Iris pigment epithelial cell (primary cell): ENCODE measurements at regions not wholly inside any gene's neighbourhood (a gene's known extent, or its start where the extent isn't known, plus 50 kb on each side); places are given as distances from the start of the nearest gene placed in this dataset.
A peak's percentile ranks its signal among the peaks of the same experiment; 100 is the strongest.
"Not testable (repeated sequence)": the region's sequence is repeated elsewhere in the genome, so short reads cannot be mapped to it uniquely, and the experiment has no call there.

ENCODE experiments used
- DNase-seq: peaks from one replicate; pipeline ENCODE4 v3.0.0-alpha.2; 2011; ENCODE audit warnings: low read depth

- no peak for DNase-seq
These were observed 229.3 kb downstream of the PCSK1 start for GRCh38 chr5:96203761-96204160.

GRCh38 chr5:96201503-96201902 is 231.5 kb downstream of the PCSK1 start:
- no peak for DNase-seq

DNA sequence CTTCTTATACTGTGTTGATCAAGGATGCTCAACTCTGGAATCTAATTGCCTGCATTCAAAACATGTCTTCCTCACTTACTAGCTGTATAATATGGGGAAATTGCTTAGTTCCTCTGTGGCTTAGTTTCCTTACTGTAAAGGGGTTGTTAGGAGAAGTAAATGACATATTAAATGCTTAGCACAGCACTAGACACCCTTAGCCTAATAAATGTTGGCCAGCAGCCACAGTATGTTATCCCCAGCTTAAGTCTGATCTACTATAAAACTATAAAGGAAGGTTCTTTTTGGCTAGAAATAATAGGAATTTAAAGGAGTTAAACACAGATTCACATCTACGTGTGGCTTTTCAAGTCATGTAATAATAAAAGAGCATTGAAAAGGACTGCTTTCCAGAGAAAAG is 232.4 kb downstream of the PCSK1 start:
- DNase-seq = no peak

GRCh38 chr5:96199713-96200183 is 233.3 kb downstream of the PCSK1 start:
- DNase-seq = no peak

DNA sequence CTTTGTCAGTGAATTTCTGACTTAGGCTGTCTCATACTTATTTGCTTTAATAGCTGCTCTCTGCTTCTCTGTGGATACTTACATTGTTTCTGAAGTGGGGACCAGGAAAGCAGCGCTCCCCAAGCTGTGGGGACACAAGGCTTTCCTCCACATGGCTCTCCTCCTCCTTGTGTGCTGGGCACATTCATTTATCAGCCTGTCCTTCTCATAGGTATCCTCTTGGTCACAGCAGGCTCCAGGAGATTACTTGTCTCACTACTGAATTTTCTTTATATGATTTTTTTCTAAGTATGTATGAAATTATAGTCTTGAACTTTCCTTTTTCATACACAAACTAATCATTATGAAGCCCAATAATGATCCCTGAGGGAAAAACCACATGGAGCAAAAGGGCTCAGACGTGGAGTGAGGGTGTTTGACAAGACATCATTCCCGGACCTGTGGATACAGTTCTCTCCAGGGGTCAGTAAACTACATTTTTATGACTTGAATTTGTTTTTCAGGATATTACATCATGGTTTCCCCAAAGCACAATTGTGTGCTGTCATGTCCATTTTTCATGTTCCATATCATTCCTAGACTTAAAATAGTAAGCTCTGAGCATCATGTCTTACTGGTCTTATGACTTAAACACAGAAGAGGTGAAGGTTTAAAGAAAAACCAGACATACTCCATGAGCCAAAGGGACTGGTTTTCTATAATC is 234.5 kb downstream of the PCSK1 start:
- no peak for DNase-seq

- DNase-seq = not testable (repeated sequence)
These were observed 235.3 kb downstream of the PCSK1 start for GRCh38 chr5:96197767-96198166.

GRCh38 chr5:96197347-96197746 is 235.7 kb upstream of the ELL2 start:
- no peak for DNase-seq

- DNase-seq = no peak
These were observed 235.2 kb upstream of the ELL2 start for GRCh38 chr5:96196890-96197289.

GRCh38 chr5:96196407-96196806 is 234.8 kb upstream of the ELL2 start:
- DNase-seq = no peak

- DNase-seq = peak; percentile 41
These were observed 233.5 kb upstream of the ELL2 start for GRCh38 chr5:96195123-96195522.

DNA sequence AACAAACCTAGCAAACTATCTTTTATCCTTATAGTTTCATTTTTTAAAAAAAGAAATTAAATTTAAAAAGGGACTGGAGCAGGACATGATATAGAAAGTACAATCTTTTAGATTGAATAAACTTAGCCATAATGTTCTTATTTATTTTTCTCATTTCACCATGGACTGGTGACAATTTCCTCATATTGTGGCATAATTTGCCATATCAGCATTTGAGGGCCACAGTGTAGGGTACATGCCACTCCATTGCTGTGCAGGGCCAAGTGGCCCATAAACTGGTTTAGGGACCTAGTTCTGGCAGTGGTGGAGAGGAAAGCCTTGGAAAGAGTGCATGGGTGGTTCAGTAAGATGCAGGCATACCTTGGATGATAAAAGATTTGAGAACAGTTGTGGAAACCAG is 232.9 kb upstream of the ELL2 start:
- DNase-seq = no peak

DNA sequence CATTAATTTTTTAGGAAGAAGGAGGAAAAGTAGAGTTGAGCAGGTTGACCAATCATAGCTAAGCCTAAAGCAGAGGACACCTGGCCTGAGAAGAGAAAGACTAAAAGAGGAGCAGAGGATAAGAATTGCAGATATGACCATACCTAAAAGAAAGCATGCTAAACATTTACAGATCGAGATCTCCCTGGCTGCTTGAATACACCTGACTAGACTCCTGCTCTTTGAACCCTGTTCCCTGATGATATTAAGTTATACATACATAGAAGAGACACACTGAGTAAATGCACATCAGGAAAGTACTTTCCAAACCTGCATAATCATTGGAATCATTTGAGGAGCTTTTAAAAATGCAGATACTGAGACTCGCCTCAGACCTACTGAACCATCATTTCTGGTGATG is 232.3 kb upstream of the ELL2 start:
- no peak for DNase-seq

- no peak for DNase-seq
These were observed 228.3 kb upstream of the ELL2 start for GRCh38 chr5:96189987-96190386.

GRCh38 chr5:96189028-96189826 is 227.6 kb upstream of the ELL2 start:
- no peak for DNase-seq

DNA sequence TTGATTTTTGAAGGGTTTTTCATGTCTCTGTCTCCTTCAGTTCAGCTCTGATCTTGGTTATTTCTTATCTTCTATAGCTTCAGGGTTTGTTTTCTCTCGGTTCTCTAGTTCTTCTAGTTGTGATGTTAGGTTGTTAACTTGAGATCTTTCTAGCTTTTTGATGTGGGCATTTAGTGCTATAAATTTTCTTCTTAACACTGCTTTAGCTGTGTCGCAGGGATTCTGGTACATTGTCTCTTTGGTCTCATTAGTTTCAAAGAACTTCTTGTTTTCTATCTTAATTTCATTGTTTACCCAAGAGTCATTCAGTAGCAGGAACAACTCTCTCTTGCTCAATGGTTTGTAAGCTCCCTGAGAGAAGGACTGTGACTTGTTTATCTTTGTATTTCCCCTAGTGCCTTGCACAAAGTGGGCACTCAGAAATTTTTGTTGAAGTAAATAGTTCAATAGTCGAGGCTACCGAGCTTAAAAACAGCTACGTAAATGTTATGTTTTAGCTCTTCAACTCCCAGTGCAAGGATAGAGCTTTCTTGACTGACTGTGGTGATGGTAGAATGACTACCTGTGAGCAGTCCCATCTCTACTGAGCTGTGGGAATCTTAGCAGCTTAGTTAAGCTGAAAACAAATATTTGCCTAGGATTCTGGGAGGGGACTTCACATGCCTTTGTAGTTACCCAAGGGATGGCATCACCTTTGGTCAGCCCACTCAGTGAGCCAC is 225.8 kb upstream of the ELL2 start:
- DNase-seq = no peak

- not testable (repeated sequence) for DNase-seq
These were observed 222.9 kb upstream of the ELL2 start for GRCh38 chr5:96184510-96184909.

DNA sequence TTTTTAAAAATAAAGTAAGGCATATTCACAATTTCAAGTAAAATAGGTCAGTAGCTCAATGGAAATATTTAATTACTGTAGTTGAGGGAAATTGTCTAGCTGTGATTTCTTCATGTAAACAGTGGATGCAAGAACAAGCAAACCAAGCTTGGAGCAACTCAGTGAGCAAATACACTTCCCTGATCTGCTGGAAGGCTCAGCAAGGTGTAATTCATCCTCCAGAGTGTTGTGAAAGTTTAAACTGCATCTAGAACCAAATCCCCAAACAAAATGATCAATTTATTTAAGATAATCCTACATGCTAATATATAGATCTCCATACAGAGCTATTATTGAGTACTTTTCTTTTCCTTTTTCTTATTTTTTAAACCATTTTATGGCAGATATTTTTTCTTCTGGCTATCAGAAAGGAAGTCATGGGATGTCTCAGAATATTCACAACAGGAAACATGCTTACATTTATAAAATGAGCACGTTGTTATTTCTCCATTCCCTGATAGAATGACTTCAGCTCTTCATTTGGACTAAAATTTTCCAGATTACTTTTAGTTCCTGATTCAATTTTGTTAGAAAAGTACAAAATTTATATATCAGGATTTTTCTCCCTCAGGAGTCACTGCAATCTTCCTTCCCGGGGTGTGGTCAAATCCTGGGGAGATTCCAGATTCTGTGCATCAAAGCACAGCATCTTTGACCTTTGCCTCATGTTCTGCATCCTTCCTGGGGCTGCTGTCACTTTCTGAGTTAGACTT is 219.2 kb upstream of the ELL2 start:
- no peak for DNase-seq

DNA sequence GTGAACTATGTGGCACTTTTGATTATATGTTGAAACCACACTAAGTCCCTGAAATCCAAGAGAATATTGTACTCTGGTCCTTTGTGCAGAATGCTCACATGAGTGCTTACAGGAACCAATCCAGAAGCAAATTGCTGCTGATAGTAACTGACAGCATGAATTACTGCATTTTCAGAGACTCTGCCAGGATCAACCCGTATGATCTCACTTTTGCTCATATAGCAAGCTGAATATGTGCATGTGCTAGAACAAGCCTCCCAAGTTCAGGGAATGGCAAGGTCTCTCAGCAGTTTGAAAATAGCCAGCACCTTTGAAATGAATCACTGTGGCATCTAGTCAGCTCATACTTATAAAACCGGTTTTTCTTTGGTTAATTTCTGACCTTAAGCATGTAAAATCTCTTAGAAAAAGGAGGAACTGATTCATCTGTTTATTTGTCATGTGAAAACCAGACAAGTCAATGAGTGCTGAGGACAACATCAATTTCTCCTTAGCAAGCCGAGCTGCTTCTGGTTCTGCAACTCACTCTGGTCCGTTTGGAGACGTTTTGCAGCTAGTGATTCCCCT is 215.7 kb upstream of the ELL2 start:
- peak; percentile 93 for DNase-seq

DNA sequence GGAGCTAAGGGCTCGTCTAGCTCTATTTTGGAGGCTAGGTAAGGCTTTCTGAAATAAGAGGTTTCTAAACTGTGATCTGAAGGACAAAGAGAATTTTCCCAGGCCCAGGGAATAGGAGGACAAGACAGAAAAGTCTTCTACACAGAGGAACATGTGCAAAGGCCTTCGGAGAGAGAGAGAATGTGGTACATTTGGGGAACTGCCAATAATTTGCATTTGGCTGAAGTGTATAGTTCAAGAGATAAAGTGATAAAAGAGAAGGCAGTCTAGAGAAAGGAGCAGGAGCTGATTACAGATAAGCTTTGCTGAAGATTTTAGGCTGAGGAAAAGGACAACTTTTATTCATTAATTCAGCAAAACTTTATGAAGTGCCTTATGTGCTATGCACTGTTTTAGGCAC is 214.4 kb upstream of the ELL2 start:
- peak; percentile 33 for DNase-seq

GRCh38 chr5:96175090-96175489 is 213.4 kb upstream of the ELL2 start:
- peak; percentile 21 for DNase-seq

- no peak for DNase-seq
These were observed 211.7 kb upstream of the ELL2 start for GRCh38 chr5:96173366-96173765.

- DNase-seq = peak; percentile 86
These were observed 210.8 kb upstream of the ELL2 start for GRCh38 chr5:96172436-96172835.
